Peyer's patch (tissue), 4 donors: ENCODE measurements at regions not wholly inside any gene's neighbourhood (a gene's known extent, or its start where the extent isn't known, plus 50 kb on each side); places are given as distances from the start of the nearest gene placed in this dataset.

Source experiments
- DNase-seq, 3 donors: peaks; one replicate each; pipeline ENCODE4 v3.0.0-alpha.2; 2017 to 2019
- H3K27ac ChIP-seq, 4 donors: fragments of 200-600 bp; sonication (generic); one replicate each; pipeline ENCODE4 v1.5.1; 2016 to 2019
- H3K27me3 ChIP-seq, 2 donors: fragments of 200-600 bp; sonication (generic); one replicate each; pipeline ENCODE4 v1.5.1; 2019
- H3K36me3 ChIP-seq, 3 donors: fragments of 200-600 bp; sonication (generic); one replicate each; pipeline ENCODE4 v1.5.1; 2016 to 2019
- H3K4me1 ChIP-seq, 4 donors: fragments of 200-600 bp; sonication (generic); one replicate each; pipeline ENCODE4 v1.5.1; 2016 to 2019
- H3K4me3 ChIP-seq, 4 donors: fragments of 200-600 bp; sonication (generic); 1 replicate in 3 of 4; 2 replicates in 1 of 4; pipeline ENCODE4 v1.5.1; 2016 to 2019; ENCODE audit warnings: mild to moderate bottlenecking in 1 of 4
- H3K9me3 ChIP-seq, 4 donors: fragments of 200-600 bp; sonication (generic); one replicate each; pipeline ENCODE4 v1.5.1; 2016 to 2019; ENCODE audit warnings: mild to moderate bottlenecking in 1 of 4
- CTCF ChIP-seq, 6 experiments: fragments of 450-650 bp in 4 of 6; fragments of 200-600 bp in 2 of 6; sonication (generic) in 1 of 6; IDR thresholded peaks; one replicate each; pipeline ENCODE4 v1.5.1; 2017 to 2019; ENCODE audit warnings: antibody characterized with exemption in 6 of 6, mild to moderate bottlenecking in 3 of 6, moderate library complexity in 1 of 6
- POLR2A ChIP-seq, 2 donors: fragments of 450-650 bp; IDR thresholded peaks; one replicate each; pipeline ENCODE4 v1.5.1; 2017; ENCODE audit warnings: antibody characterized with exemption in 2 of 2, mild to moderate bottlenecking in 2 of 2, moderate library complexity in 2 of 2

DNA sequence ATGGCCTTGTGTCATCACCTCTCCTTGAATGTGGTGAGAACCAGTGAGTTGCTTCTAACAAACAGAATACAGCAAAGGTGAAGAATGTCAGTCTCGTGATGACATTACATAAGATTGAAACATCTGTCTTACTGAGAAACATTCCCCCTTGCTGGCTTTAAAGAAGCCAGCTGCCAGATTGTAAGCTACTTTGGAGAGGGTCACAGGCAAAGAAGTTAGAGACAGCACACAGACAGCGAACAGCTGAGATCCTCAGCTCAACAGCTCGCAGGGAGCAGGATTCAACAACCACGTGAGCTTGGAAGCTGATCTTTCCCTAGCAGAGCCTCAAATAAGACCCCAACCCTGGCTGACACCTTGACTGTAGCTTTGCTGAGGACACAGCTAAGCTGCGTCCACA, 367.9 kb downstream of the LIG4 start:
- no peak overlapping the region for H3K4me3 ChIP-seq
- H3K4me1 ChIP-seq = no peaks in the 10 kb centered on the region
- no peaks in the 10 kb centered on the region for H3K9me3 ChIP-seq
- DNase-seq = no peak
- H3K27ac ChIP-seq = no peak overlapping the region
- TF ChIP-seq CTCF (IDR thresholded peaks at IDR 0.05) (no peak), POLR2A (IDR thresholded peaks at IDR 0.05) (no peak)
- no peaks in the 10 kb centered on the region for H3K36me3 ChIP-seq
- no peaks in the 10 kb centered on the region for H3K27me3 ChIP-seq

GRCh38 chr13:107846642-107847041, 368.7 kb downstream of the LIG4 start:
- Histone ChIP-seq H3K27me3 (no peaks in the 10 kb centered on the region), H3K36me3 (no peaks in the 10 kb centered on the region), H3K4me1 (no peaks in the 10 kb centered on the region), H3K27ac (no peak overlapping the region), H3K4me3 (no peak overlapping the region), H3K9me3 (no peaks in the 10 kb centered on the region)
- no peak for TF ChIP-seq CTCF (IDR thresholded peaks at IDR 0.05)
- no peak for DNase-seq

- no peak for DNase-seq
- Histone ChIP-seq H3K9me3 (no peaks in the 10 kb centered on the region), H3K36me3 (no peaks in the 10 kb centered on the region), H3K27ac (no peak overlapping the region), H3K4me3 (no peak overlapping the region), H3K4me1 (no peaks in the 10 kb centered on the region), H3K27me3 (no peaks in the 10 kb centered on the region)
- no peak for TF ChIP-seq CTCF (IDR thresholded peaks at IDR 0.05)
These were observed 369.4 kb downstream of the LIG4 start for GRCh38 chr13:107845911-107846310.

DNA sequence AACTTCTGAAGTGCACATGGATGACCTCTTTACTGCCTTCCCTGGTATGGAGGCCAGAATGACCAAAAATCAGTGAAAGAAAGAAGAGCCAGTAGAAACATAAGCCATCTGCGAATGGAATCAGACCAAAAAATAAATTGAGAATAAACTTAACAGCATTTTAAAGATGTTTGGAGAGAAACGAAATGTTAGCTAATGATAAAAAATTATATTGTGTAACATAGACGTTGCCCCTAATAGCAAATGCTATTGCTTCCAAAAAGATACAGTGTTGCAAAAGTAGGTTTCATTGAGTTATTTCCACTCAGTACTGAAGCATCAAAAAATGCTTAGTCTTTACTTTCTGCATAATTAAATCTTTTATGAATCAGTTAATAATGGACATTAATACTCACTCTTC, 371.7 kb downstream of the LIG4 start:
- no peaks in the 10 kb centered on the region for H3K27me3 ChIP-seq
- TF ChIP-seq POLR2A (IDR thresholded peaks at IDR 0.05) (no peak), CTCF (IDR thresholded peaks at IDR 0.05) (no peak)
- DNase-seq = no peak
- no peaks in the 10 kb centered on the region for H3K36me3 ChIP-seq
- no peaks in the 10 kb centered on the region for H3K4me1 ChIP-seq
- no peaks in the 10 kb centered on the region for H3K9me3 ChIP-seq
- no peak overlapping the region for H3K4me3 ChIP-seq
- no peak overlapping the region for H3K27ac ChIP-seq

GRCh38 chr13:107843281-107843680, 372.1 kb downstream of the LIG4 start:
- Histone ChIP-seq H3K27ac (no peak overlapping the region), H3K9me3 (no peaks in the 10 kb centered on the region), H3K4me3 (no peak overlapping the region), H3K36me3 (no peaks in the 10 kb centered on the region), H3K27me3 (no peaks in the 10 kb centered on the region), H3K4me1 (no peaks in the 10 kb centered on the region)
- TF ChIP-seq CTCF (IDR thresholded peaks at IDR 0.05) = no peak
- no peak for TF ChIP-seq POLR2A (IDR thresholded peaks at IDR 0.05)
- no peak for DNase-seq

GRCh38 chr13:107842562-107843180, 372.7 kb downstream of the LIG4 start:
- H3K27me3 ChIP-seq = no peaks in the 10 kb centered on the region
- no peak for DNase-seq
- TF ChIP-seq POLR2A (IDR thresholded peaks at IDR 0.05) = no peak
- no peak for TF ChIP-seq CTCF (IDR thresholded peaks at IDR 0.05)

More at GRCh38 chr13:107842562-107843180, 372.7 kb downstream of the LIG4 start:
- Histone ChIP-seq H3K27ac (no peak overlapping the region), H3K4me1 (no peaks in the 10 kb centered on the region), H3K9me3 (no peaks in the 10 kb centered on the region), H3K4me3 (no peak overlapping the region), H3K36me3 (no peaks in the 10 kb centered on the region)
